ENCODE measurements at regions not wholly inside any gene's neighbourhood (a gene's known extent, or its start where the extent isn't known, plus 50 kb on each side); places are given as distances from the start of the nearest gene placed in this dataset.

DNA sequence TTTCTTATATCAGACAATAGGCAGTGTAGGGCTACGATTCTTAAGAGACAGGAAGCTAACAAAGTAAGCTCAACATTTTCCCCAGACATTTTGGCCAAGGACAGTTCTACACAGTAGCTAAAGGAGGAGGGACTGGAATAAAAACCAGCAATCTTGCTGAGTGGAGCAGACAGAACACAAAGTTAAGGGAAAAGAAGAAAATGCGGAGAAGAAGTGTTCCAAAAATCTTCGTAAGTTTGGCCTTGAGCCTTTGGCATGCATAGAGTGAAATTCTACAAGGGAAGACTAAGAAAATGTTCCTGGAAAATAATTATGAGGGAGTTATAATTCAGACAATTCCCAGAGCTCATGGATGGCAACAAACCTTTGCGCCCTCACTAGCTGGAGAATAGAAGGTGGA, 748.0 kb upstream of the CTNND2 start:
- H3K4me2 ChIP-seq: no peak overlapping the region
- TF ChIP-seq EZH2 (IDR thresholded peaks at IDR 0.05; ENCODE audit: borderline replicate concordance): no peak
- no peak for TF ChIP-seq CTCF (IDR thresholded peaks at IDR 0.05; ENCODE audit: poor library complexity)
- TF ChIP-seq EZH2phosphoT487 (IDR thresholded peaks at IDR 0.05; ENCODE audit: low read depth, severe bottlenecking, unreplicated experiment): no peak
- H3K36me3 ChIP-seq (replicated peaks; ENCODE audit: insufficient read depth, low read depth): no peaks in the 10 kb centered on the region
- no peaks in the 10 kb centered on the region for H3K4me1 ChIP-seq (ENCODE audit: insufficient read depth)
- no peaks in the 10 kb centered on the region for H3K9me2 ChIP-seq (replicated peaks; ENCODE audit: insufficient read depth)
- H3K27ac ChIP-seq: no peak overlapping the region
- H3K9me3 ChIP-seq (ENCODE audit: low read depth): no peaks in the 10 kb centered on the region
- H3K4me3 ChIP-seq: no peak overlapping the region
- 93% methylated on average over 4 of the region's 4 CpGs for WGBS (ENCODE audit: low lambda C conversion rate, missing lambda C conversion rate)
- DNase-seq (ENCODE audit: low spot score): no peak
- no peaks in the 10 kb centered on the region for H3K79me2 ChIP-seq
- H3K27me3 ChIP-seq: no peaks in the 10 kb centered on the region
- H4K20me1 ChIP-seq (ENCODE audit: insufficient read depth, poor library complexity, severe bottlenecking): no peaks in the 10 kb centered on the region
- H2AFZ ChIP-seq: no peak overlapping the region

DNA sequence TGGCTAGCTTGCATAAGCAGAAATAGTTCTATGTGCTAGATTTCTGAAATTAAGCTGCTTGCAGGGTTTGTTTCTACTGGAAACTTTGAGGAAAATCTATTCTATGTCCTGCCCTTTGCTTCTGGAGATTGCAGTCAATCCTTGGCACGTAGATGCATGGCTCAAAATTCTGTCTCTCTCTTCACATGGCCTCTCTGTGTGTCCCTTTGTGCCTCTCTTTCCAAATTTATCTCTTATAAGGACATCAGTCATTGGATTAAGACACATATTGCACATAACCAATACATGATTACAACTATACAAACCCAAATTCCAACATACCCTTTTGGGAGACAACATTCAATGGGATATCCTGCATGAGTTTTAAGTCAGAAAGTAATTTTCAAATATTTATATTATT, 744.3 kb upstream of the CTNND2 start:
- Histone ChIP-seq H3K27ac (no peak overlapping the region), H3K27me3 (no peaks in the 10 kb centered on the region), H3K79me2 (no peaks in the 10 kb centered on the region), H2AFZ (no peak overlapping the region), H4K20me1 (ENCODE audit: insufficient read depth, poor library complexity, severe bottlenecking) (no peaks in the 10 kb centered on the region), H3K4me2 (no peak overlapping the region), H3K4me1 (ENCODE audit: insufficient read depth) (no peaks in the 10 kb centered on the region), H3K36me3 (replicated peaks; ENCODE audit: insufficient read depth, low read depth) (no peaks in the 10 kb centered on the region), H3K9me2 (replicated peaks; ENCODE audit: insufficient read depth) (no peaks in the 10 kb centered on the region), H3K4me3 (no peak overlapping the region), H3K9me3 (ENCODE audit: low read depth) (no peaks in the 10 kb centered on the region)
- 79% methylated on average over 1 of the region's 1 CpG for WGBS (ENCODE audit: low lambda C conversion rate, missing lambda C conversion rate)
- TF ChIP-seq EZH2 (IDR thresholded peaks at IDR 0.05; ENCODE audit: borderline replicate concordance) (no peak), CTCF (IDR thresholded peaks at IDR 0.05; ENCODE audit: poor library complexity) (no peak), EZH2phosphoT487 (IDR thresholded peaks at IDR 0.05; ENCODE audit: low read depth, severe bottlenecking, unreplicated experiment) (no peak)
- DNase-seq (ENCODE audit: low spot score): no peak

GRCh38 chr5:12647613-12648012, 743.4 kb upstream of the CTNND2 start:
- no peak overlapping the region for H3K27ac ChIP-seq
- TF ChIP-seq EZH2 (IDR thresholded peaks at IDR 0.05; ENCODE audit: borderline replicate concordance): no peak
- TF ChIP-seq CTCF (IDR thresholded peaks at IDR 0.05; ENCODE audit: poor library complexity): no peak
- no peak for TF ChIP-seq EZH2phosphoT487 (IDR thresholded peaks at IDR 0.05; ENCODE audit: low read depth, severe bottlenecking, unreplicated experiment)
- 91% methylated on average over 4 of the region's 4 CpGs for WGBS (ENCODE audit: low lambda C conversion rate, missing lambda C conversion rate)
- no peaks in the 10 kb centered on the region for H3K9me2 ChIP-seq (replicated peaks; ENCODE audit: insufficient read depth)
- H2AFZ ChIP-seq: no peak overlapping the region
- H3K4me1 ChIP-seq (ENCODE audit: insufficient read depth): no peaks in the 10 kb centered on the region
- no peak overlapping the region for H3K4me2 ChIP-seq
- no peaks in the 10 kb centered on the region for H3K36me3 ChIP-seq (replicated peaks; ENCODE audit: insufficient read depth, low read depth)
- no peaks in the 10 kb centered on the region for H3K79me2 ChIP-seq
- H3K4me3 ChIP-seq: no peak overlapping the region
- no peaks in the 10 kb centered on the region for H3K9me3 ChIP-seq (ENCODE audit: low read depth)
- DNase-seq (ENCODE audit: low spot score): no peak
- H4K20me1 ChIP-seq (ENCODE audit: insufficient read depth, poor library complexity, severe bottlenecking): no peaks in the 10 kb centered on the region
- H3K27me3 ChIP-seq: no peaks in the 10 kb centered on the region

GRCh38 chr5:12645582-12645981, 741.3 kb upstream of the CTNND2 start:
- no peaks in the 10 kb centered on the region for H3K9me3 ChIP-seq (ENCODE audit: low read depth)
- TF ChIP-seq EZH2phosphoT487 (IDR thresholded peaks at IDR 0.05; ENCODE audit: low read depth, severe bottlenecking, unreplicated experiment): no peak
- no peak for TF ChIP-seq EZH2 (IDR thresholded peaks at IDR 0.05; ENCODE audit: borderline replicate concordance)
- no peak for TF ChIP-seq CTCF (IDR thresholded peaks at IDR 0.05; ENCODE audit: poor library complexity)
- H3K79me2 ChIP-seq: no peaks in the 10 kb centered on the region
- H3K4me3 ChIP-seq: no peak overlapping the region
- H3K36me3 ChIP-seq (replicated peaks; ENCODE audit: insufficient read depth, low read depth): no peaks in the 10 kb centered on the region
- no peaks in the 10 kb centered on the region for H3K9me2 ChIP-seq (replicated peaks; ENCODE audit: insufficient read depth)
- H3K4me1 ChIP-seq (ENCODE audit: insufficient read depth): no peaks in the 10 kb centered on the region
- no peak overlapping the region for H3K4me2 ChIP-seq
- H4K20me1 ChIP-seq (ENCODE audit: insufficient read depth, poor library complexity, severe bottlenecking): no peaks in the 10 kb centered on the region
- H2AFZ ChIP-seq: no peak overlapping the region
- H3K27me3 ChIP-seq: no peaks in the 10 kb centered on the region
- DNase-seq (ENCODE audit: low spot score): no peak
- H3K27ac ChIP-seq: no peak overlapping the region

Data from hepatocyte (in vitro differentiated cells).